ENCODE measurements at regions not wholly inside any gene's neighbourhood (a gene's known extent, or its start where the extent isn't known, plus 50 kb on each side); places are given as distances from the start of the nearest gene placed in this dataset.

DNA sequence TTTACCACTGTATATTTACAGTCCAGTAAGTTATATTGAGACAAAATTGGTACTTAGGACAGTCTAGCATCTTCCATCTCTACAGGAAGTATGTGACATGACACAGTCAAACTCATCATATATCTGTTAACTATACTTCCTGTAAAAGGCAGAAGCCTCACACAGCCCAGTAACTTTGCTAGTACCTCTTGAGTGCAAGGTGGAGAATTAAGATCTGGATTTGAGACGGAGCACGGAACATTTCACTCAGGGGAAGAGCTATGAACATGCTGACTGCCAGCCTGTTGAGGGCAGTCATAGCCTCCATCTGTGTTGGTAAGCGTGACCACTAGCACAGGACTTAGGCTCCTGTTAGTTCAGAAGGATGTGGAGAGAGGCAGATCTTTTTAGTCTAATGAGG lies 333.7 kb upstream of the OR4E1 start:
- Histone ChIP-seq H2AK5ac (ENCODE audit: low read depth, low read length) (no peak overlapping the region), H4K91ac (replicated peaks; ENCODE audit: insufficient read length, low read length) (no peak overlapping the region), H3K4me1 (replicated peaks in 1 of 4; ENCODE audit: control insufficient read depth in 3 of 4, insufficient read depth in 4 of 4, low read length in 3 of 4) (no peaks in the 10 kb centered on the region), H2BK120ac (replicated peaks; ENCODE audit: low read depth, low read length) (no peak overlapping the region), H3K27me3 (replicated peaks in 1 of 4; ENCODE audit: control insufficient read depth in 3 of 4, extremely low read depth in 1 of 4, insufficient read depth in 3 of 4, low read length in 3 of 4) (no peaks in the 10 kb centered on the region), H4K20me1 (replicated peaks in 1 of 2; ENCODE audit: control insufficient read depth in 1 of 2, insufficient read depth in 2 of 2, low read length in 2 of 2) (no peaks in the 10 kb centered on the region), H3K4ac (replicated peaks; ENCODE audit: insufficient read length, low read depth, low read length) (no peak overlapping the region), H3K56ac (replicated peaks; ENCODE audit: insufficient read length, low read depth, low read length) (no peak overlapping the region), H3K4me3 (ENCODE audit: extremely low read depth in 1 of 4, insufficient read depth in 2 of 4, low read depth in 3 of 4, low read length in 4 of 4) (no peak overlapping the region), H3K79me2 (ENCODE audit: control insufficient read depth in 1 of 2, insufficient read depth in 2 of 2, low read length in 2 of 2) (no peaks in the 10 kb centered on the region), H3K36me3 (ENCODE audit: control insufficient read depth in 2 of 4, insufficient read depth in 4 of 4, low read length in 3 of 4) (no peaks in the 10 kb centered on the region), H3K4me2 (ENCODE audit: insufficient read depth in 1 of 2, low read depth in 2 of 2, low read length in 2 of 2) (no peak overlapping the region), H3K23me2 (ENCODE audit: low read depth, low read length) (no peaks in the 10 kb centered on the region), H2BK12ac (ENCODE audit: low read depth, low read length) (no peak overlapping the region), H3K9me3 (ENCODE audit: insufficient read depth in 2 of 2, low read depth in 1 of 2, low read length in 1 of 2) (no peaks in the 10 kb centered on the region), H3K9ac (replicated peaks in 1 of 4; ENCODE audit: extremely low read depth in 1 of 4, low read depth in 3 of 4, low read length in 3 of 4) (no peak overlapping the region), H2BK5ac (ENCODE audit: low read depth, low read length) (no peak overlapping the region), H3K18ac (ENCODE audit: extremely low read depth, low read length) (no peak overlapping the region), H3K27ac (ENCODE audit: low read depth, low read length) (no peak overlapping the region), H2AFZ (ENCODE audit: low read length) (no peak overlapping the region), H4K8ac (ENCODE audit: extremely low read depth, insufficient read depth, low read length) (no peak overlapping the region), H3K79me1 (ENCODE audit: low read depth, low read length) (no peaks in the 10 kb centered on the region), H2BK15ac (ENCODE audit: low read length) (no peak overlapping the region), H2BK20ac (ENCODE audit: low read length) (no peak overlapping the region), H3K14ac (ENCODE audit: insufficient read length) (no peak overlapping the region), H4K5ac (ENCODE audit: insufficient read length, low read depth, low read length) (no peak overlapping the region), H3K23ac (ENCODE audit: insufficient read length) (no peak overlapping the region)
- 90% methylated on average over 3 of the region's 3 CpGs; no CpG with 5 or more reads in 1 of the 2 experiments for WGBS, 2 experiments (ENCODE audit: extremely low coverage in 1 of 2, insufficient coverage in 1 of 2, insufficient read length in 1 of 2, insufficient replicate concordance in 2 of 2, low coverage in 1 of 2, low lambda C conversion rate in 2 of 2, missing lambda C conversion rate in 1 of 2)
- DNase-seq (ENCODE audit: low read depth in 1 of 2, low spot score in 2 of 2), result no peak
- POLR2A ChIA-PET (ENCODE audit: partially characterized antibody), result no interaction called here
- no peak for TF ChIP-seq RNF2 (IDR thresholded peaks at IDR 0.05; ENCODE audit: borderline replicate concordance, low read depth, low read length, missing control alignments, poor library complexity, severe bottlenecking)
- TF ChIP-seq RFX5 (IDR thresholded peaks at IDR 0.05; ENCODE audit: borderline replicate concordance, low read depth, low read length), result no peak
- no peak for TF ChIP-seq CBX5 (IDR thresholded peaks at IDR 0.05; ENCODE audit: low read depth, low read length)
- TF ChIP-seq YY1 (IDR thresholded peaks at IDR 0.05; ENCODE audit: low read depth, low read length), result no peak
- TF ChIP-seq GTF2F1 (IDR thresholded peaks at IDR 0.05; ENCODE audit: borderline replicate concordance, low read depth, low read length), result no peak
- TF ChIP-seq EP300 (IDR thresholded peaks at IDR 0.05; ENCODE audit: borderline replicate concordance in 1 of 2, low read depth in 2 of 2, low read length in 2 of 2), result no peak
- no peak for TF ChIP-seq SAP30 (IDR thresholded peaks at IDR 0.05; ENCODE audit: insufficient read depth, insufficient replicate concordance, low read length)
- TF ChIP-seq, protein P1, sequence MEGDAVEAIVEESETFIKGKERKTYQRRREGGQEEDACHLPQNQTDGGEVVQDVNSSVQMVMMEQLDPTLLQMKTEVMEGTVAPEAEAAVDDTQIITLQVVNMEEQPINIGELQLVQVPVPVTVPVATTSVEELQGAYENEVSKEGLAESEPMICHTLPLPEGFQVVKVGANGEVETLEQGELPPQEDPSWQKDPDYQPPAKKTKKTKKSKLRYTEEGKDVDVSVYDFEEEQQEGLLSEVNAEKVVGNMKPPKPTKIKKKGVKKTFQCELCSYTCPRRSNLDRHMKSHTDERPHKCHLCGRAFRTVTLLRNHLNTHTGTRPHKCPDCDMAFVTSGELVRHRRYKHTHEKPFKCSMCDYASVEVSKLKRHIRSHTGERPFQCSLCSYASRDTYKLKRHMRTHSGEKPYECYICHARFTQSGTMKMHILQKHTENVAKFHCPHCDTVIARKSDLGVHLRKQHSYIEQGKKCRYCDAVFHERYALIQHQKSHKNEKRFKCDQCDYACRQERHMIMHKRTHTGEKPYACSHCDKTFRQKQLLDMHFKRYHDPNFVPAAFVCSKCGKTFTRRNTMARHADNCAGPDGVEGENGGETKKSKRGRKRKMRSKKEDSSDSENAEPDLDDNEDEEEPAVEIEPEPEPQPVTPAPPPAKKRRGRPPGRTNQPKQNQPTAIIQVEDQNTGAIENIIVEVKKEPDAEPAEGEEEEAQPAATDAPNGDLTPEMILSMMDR (IDR thresholded peaks at IDR 0.05; ENCODE audit: control extremely low read depth in 1 of 3, insufficient read depth in 1 of 3, low read depth in 1 of 3, low read length in 3 of 3), result no peak
- TF ChIP-seq ASH2L (IDR thresholded peaks at IDR 0.05; ENCODE audit: low read length), result no peak
- no peak for TF ChIP-seq SP1 (IDR thresholded peaks at IDR 0.05; ENCODE audit: low read depth, low read length)
- no peak for TF ChIP-seq CREB1 (IDR thresholded peaks at IDR 0.05)
- CTCF ChIA-PET (ENCODE audit: partially characterized antibody), result interaction anchor here (0.7 to 2.6 kb wide), 4 partner anchors 9 to 33 kb away, joined by 3 to 9 read pairs (median 4); no protein-coding TSS in a partner anchor
- no peak for FAIRE-seq
